ENCODE measurements at regions not wholly inside any gene's neighbourhood (a gene's known extent, or its start where the extent isn't known, plus 50 kb on each side); places are given as distances from the start of the nearest gene placed in this dataset.

DNA sequence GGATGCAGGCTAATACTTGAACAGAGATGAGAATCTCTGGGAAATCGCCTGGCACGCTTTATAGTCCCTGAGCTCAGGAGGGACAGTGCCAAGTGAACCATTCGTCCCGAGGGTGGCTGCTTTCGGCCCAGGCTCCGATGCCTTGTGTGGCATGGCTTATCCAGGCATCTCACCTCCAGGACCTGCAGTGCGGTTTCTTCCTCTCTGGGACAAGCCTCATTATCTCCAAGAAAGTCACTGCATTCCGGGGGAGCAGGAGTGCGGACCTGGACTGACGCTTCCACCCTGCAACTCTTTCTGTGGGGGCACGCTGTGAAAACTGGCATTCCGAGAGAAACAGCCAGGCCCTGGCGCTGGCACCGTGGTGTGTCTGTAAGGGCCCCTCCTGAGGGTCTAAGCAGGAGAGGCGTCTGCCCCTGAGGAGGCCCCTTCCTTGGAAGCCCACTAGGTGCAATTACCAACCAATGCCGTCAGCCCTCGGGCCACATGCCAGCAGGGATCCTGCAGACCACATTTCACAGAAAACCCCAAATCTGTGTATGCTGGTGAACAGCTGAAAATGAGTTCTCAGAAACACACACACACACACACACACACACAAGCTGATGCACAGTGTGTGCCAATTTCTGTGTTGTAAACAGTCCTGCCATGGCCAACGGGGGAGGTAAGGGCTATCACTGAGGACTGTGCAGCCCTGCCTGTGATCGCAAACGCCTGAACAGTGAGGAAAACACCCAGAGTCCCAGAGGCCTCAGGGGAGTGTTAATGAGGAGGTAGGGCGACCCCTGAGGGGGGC is 351.9 kb upstream of the SALL3 start:
- Histone ChIP-seq H3K9me3 (peaks cover 0 to 9% (median 0%) of the 10 kb centered on the region in 12 donors), H3K4me1 (peaks cover 0 to 9% (median 0%) of the 10 kb centered on the region in 12 donors), H3K36me3 (no peaks in the 10 kb centered on the region), H3K27ac (no peak overlapping the region), H3K4me3 (no peak overlapping the region), H3K27me3 (peaks cover 0 to 25% (median 5%) of the 10 kb centered on the region in 9 donors)
- TF ChIP-seq POLR2A (IDR thresholded peaks at IDR 0.05) = no peak
- TF ChIP-seq, protein P1, sequence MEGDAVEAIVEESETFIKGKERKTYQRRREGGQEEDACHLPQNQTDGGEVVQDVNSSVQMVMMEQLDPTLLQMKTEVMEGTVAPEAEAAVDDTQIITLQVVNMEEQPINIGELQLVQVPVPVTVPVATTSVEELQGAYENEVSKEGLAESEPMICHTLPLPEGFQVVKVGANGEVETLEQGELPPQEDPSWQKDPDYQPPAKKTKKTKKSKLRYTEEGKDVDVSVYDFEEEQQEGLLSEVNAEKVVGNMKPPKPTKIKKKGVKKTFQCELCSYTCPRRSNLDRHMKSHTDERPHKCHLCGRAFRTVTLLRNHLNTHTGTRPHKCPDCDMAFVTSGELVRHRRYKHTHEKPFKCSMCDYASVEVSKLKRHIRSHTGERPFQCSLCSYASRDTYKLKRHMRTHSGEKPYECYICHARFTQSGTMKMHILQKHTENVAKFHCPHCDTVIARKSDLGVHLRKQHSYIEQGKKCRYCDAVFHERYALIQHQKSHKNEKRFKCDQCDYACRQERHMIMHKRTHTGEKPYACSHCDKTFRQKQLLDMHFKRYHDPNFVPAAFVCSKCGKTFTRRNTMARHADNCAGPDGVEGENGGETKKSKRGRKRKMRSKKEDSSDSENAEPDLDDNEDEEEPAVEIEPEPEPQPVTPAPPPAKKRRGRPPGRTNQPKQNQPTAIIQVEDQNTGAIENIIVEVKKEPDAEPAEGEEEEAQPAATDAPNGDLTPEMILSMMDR (IDR thresholded peaks at IDR 0.05) = no peak
- ATAC-seq = no peak
- intact Hi-C loops (cut with DNase I) = no loop called here
- no peak for DNase-seq
- WGBS, 4 donors = 72 to 76% (median 75%) methylated on average over 15 to 21 of the region's 21 CpGs

DNA sequence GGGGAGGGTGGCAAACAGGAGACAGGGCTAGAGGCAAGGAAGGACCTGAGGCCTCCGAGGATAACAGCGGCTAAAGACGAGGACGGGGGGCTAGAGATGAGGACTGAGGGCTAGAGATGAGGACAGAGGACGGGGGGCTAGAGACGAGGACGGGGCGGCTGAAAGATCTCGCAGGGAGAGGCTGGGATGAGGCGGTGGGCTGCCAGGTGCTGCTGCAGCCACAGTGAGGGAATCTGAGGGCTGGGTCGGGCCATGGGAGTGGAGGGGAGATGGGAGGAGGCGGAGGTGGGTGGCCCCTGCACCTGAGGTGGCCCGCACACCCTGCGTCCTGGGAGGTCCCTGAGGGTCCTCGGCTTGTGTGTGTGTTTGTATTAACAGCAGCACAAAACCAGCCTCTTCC is 350.2 kb upstream of the SALL3 start:
- Histone ChIP-seq H3K4me3 (no peak overlapping the region), H3K27ac (no peak overlapping the region), H3K9me3 (peaks cover 0 to 9% (median 0%) of the 10 kb centered on the region in 12 donors), H3K27me3 (peaks cover 0 to 24% (median 5%) of the 10 kb centered on the region in 9 donors), H3K36me3 (no peaks in the 10 kb centered on the region), H3K4me1 (peaks cover 0 to 9% (median 0%) of the 10 kb centered on the region in 12 donors)
- intact Hi-C loops (cut with DNase I) = no loop called here
- DNase-seq (no peak), ATAC-seq (no peak)
- 87 to 93% (median 89%) methylated on average over 15 of the region's 15 CpGs for WGBS, 4 donors
- TF ChIP-seq, protein P1 (IDR thresholded peaks at IDR 0.05) = no peak
- no peak for TF ChIP-seq POLR2A (IDR thresholded peaks at IDR 0.05)

DNA sequence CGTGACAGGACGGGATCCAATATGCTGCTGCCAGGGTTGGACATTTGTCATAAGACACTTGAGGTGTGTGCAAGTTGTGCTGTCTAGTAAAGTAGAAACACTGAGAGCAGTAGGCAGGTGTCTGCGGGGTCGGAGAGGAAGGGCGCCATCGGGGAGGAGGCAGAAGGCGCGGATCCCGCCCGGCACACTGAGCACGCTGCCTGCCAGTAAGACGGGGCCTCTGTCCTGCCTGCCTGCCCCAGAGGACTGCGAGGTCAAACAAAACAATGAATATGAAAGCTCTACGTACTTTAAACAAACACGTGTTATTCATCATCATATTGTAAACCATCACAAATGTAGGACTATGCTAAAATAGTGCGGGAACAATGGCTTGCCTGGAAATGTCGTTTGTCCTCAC is 349.3 kb upstream of the SALL3 start:
- Histone ChIP-seq H3K4me3 (no peak overlapping the region), H3K36me3 (no peaks in the 10 kb centered on the region), H3K4me1 (peaks cover 0 to 9% (median 0%) of the 10 kb centered on the region in 12 donors), H3K9me3 (peaks cover 0 to 9% (median 0%) of the 10 kb centered on the region in 12 donors), H3K27me3 (peaks cover 0 to 15% (median 4%) of the 10 kb centered on the region in 9 donors), H3K27ac (no peak overlapping the region)
- no peak for DNase-seq
- TF ChIP-seq, protein P1 (IDR thresholded peaks at IDR 0.05) = no peak
- TF ChIP-seq POLR2A (IDR thresholded peaks at IDR 0.05) = no peak
- intact Hi-C loops (cut with DNase I) = no loop called here
- 84 to 89% (median 88%) methylated on average over 17 of the region's 17 CpGs for WGBS, 4 donors
- no peak for ATAC-seq

DNA sequence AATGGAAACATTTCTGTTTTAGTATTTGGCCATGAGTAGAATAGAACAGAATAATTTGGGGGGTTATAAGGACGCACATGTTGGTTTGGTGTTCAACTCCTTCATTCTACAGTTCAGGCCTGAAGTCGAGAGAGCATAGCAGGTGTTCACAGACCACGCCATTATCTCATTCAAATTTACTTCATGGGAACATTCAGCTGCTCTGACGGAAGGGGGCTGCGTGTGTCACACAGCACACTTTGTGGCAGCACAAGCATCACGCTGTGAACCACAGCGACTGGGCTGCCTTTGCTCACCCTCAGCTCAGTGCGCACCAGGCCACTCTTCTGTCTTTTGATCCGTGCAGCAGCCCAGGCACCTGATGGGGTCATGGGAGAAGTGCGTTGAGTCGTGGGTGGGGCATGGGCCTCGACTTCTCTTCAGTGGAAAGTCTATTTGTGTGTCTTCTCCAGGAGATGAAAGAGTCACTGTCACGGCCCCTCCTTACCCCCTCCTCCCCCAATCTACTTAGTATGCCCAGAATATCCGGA is 348.6 kb upstream of the SALL3 start:
- Histone ChIP-seq H3K27me3 (peaks cover 0 to 15% (median 4%) of the 10 kb centered on the region in 9 donors), H3K4me3 (no peak overlapping the region), H3K4me1 (peaks cover 0 to 2% (median 0%) of the 10 kb centered on the region in 12 donors), H3K36me3 (no peaks in the 10 kb centered on the region), H3K27ac (no peak overlapping the region), H3K9me3 (peaks cover 0 to 9% (median 0%) of the 10 kb centered on the region in 12 donors)
- no peak for TF ChIP-seq POLR2A (IDR thresholded peaks at IDR 0.05)
- TF ChIP-seq, protein P1 (IDR thresholded peaks at IDR 0.05) = no peak
- DNase-seq = no peak
- no peak for ATAC-seq
- intact Hi-C loops (cut with DNase I) = no loop called here
- WGBS, 4 donors = 85 to 96% (median 88%) methylated on average over 11 to 14 of the region's 14 CpGs

All from heart left ventricle (tissue), 16 donors.